Heart right ventricle (tissue), 16 donors: ENCODE measurements at regions not wholly inside any gene's neighbourhood (a gene's known extent, or its start where the extent isn't known, plus 50 kb on each side); places are given as distances from the start of the nearest gene placed in this dataset.
A peak's percentile ranks its signal among the peaks of the same experiment; 100 is the strongest.

Experiments used
- ATAC-seq, 8 donors: fragments of 200-7000 bp; cut with Tn5 transposase; one replicate each; pipeline ENCODE4 v1.9.1; 2020; ENCODE audit warnings: mild to moderate bottlenecking in 8 of 8, moderate library complexity in 8 of 8, moderate number of reproducible peaks in 1 of 8
- DNase-seq, 2 donors: peaks; one replicate each; pipeline ENCODE4 v3.0.0-alpha.2; 2020
- H3K27ac ChIP-seq, 10 donors: fragments of 200-600 bp; sonication (generic) in 2 of 10; one replicate each; pipeline versions ENCODE4 v1.5.0 to v1.8.0; 2020 to 2022; ENCODE audit warnings: mild to moderate bottlenecking in 3 of 10
- H3K27me3 ChIP-seq, 7 donors: fragments of 200-600 bp; one replicate each; pipeline ENCODE4 v1.8.0; 2021 to 2022; ENCODE audit warnings: mild to moderate bottlenecking in 2 of 7
- H3K36me3 ChIP-seq, 9 donors: fragments of 200-600 bp; sonication (generic) in 1 of 9; one replicate each; pipeline versions ENCODE4 v1.5.0 to v1.8.0; 2020 to 2022; ENCODE audit warnings: mild to moderate bottlenecking in 2 of 9
- H3K4me1 ChIP-seq, 9 donors: fragments of 200-600 bp; sonication (generic) in 1 of 9; one replicate each; pipeline versions ENCODE4 v1.5.0 to v1.8.0; 2020 to 2022; ENCODE audit warnings: mild to moderate bottlenecking in 4 of 9
- H3K4me3 ChIP-seq, 10 donors: fragments of 200-600 bp; sonication (generic) in 2 of 10; one replicate each; pipeline versions ENCODE4 v1.5.0 to v1.8.0; 2020 to 2022; ENCODE audit warnings: mild to moderate bottlenecking in 7 of 10, moderate library complexity in 2 of 10
- H3K9me3 ChIP-seq, 11 donors: fragments of 200-600 bp in 10 of 11; sonication (generic) in 2 of 11; one replicate each; pipeline versions ENCODE4 v1.5.0 to v1.8.0; 2013 to 2022; ENCODE audit warnings: mild to moderate bottlenecking in 2 of 11, control low read depth in 1 of 11, moderate library complexity in 1 of 11
- WGBS, 2 donors: extraction: QIAGEN DNeasy Blood & Tissue Kit; methylation state at CpG; one replicate each; pipeline ENCODE4 v1.1.7; 2013; ENCODE audit warnings: inconsistent platforms in 1 of 2; 5-methylcytosine and 5-hydroxymethylcytosine counted together
- intact Hi-C, 10 donors: fragments of 100-400 bp; cut with DNase I; formaldehyde crosslinking; loops; one replicate each; pipeline versions ENCODE4 v1.11.1 to v1.14.2; 2022
- TF ChIP-seq, protein P1 (sequence below), 9 donors: fragments of 200-600 bp; sonication (generic) in 2 of 9; IDR thresholded peaks; one replicate each; pipeline versions ENCODE4 v1.5.0 to v1.8.0; 2021 to 2022; ENCODE audit warnings: antibody characterized with exemption in 9 of 9, mild to moderate bottlenecking in 5 of 9, moderate library complexity in 1 of 9
- donor health status: Arrhythmogenic right ventricular cardiomyopathy.
- donor health status: ischemic (EF 13 %, LVEDD 7.1; RV severe dilation, severe dysfunction).
- donor health status: healthy with polysubstance abuse.
- donor health status: DM: no; HTN: yes; CAD: no.
- donor health status: DM: no; HTN: no; CAD: no.
- donor health status: ischemic (EF 25% LVEDD 6.9; RV normal size, moderate dysfunction).
- donor health status: ischemic (EF 25% LVEDD 5.7; RV mildly dilated, moderate dysfunction).
- donor health status: healthy.
- donor health status: DM: yes; HTN: yes; CAD: no.
- donor health status: Ischemic cardiomyopathy.
- donor health status: ischemic (EF 35%, LVEDD 5.7; RV mildly dilated, moderate dysfunction).
- donor health status: nonischemic (EF 11% LVEDD 7.7; RV severe dilation, severe dysfunction).
- donor health status: DM: yes; HTN: yes; CAD: no.
- donor health status: PGD.
- donor health status: ischemic (EF 29% LVEDD 5.4; RV normal size, mild dysfunction).
- donor health status: nonischemic (EF 23%, LVEDD 6.1; RV moderate dilation, normal function).

DNA sequence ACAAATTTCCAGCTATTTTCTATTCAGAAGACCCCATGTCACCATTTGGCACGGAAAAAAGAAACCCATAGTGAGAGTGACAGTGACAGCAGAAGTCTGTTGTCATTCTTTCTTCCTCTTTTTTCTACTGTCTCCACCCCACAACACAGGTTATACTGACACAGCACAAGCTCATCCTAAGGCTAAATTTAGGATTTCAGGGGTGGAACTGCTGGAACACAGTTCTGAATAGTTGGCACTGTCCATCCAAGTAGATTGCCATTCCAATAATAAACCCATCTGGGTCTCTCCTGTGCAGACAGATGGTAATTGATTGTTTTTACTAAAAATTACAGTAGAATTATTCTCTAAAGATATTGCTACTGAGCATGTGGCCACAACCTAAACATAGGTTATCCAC, 95.2 kb upstream of the C11orf87 start:
- Histone ChIP-seq H3K27ac (no peak overlapping the region), H3K4me3 (no peak overlapping the region), H3K27me3 (no peaks in the 10 kb centered on the region), H3K9me3 (peaks cover 0 to 7% (median 0%) of the 10 kb centered on the region in 11 donors), H3K36me3 (no peaks in the 10 kb centered on the region), H3K4me1 (peaks cover 0 to 6% (median 0%) of the 10 kb centered on the region in 9 donors)
- TF ChIP-seq, protein P1, sequence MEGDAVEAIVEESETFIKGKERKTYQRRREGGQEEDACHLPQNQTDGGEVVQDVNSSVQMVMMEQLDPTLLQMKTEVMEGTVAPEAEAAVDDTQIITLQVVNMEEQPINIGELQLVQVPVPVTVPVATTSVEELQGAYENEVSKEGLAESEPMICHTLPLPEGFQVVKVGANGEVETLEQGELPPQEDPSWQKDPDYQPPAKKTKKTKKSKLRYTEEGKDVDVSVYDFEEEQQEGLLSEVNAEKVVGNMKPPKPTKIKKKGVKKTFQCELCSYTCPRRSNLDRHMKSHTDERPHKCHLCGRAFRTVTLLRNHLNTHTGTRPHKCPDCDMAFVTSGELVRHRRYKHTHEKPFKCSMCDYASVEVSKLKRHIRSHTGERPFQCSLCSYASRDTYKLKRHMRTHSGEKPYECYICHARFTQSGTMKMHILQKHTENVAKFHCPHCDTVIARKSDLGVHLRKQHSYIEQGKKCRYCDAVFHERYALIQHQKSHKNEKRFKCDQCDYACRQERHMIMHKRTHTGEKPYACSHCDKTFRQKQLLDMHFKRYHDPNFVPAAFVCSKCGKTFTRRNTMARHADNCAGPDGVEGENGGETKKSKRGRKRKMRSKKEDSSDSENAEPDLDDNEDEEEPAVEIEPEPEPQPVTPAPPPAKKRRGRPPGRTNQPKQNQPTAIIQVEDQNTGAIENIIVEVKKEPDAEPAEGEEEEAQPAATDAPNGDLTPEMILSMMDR (IDR thresholded peaks at IDR 0.05), result no peak
- ATAC-seq (peak in 2 of 8 donors; percentile 57 to 58), DNase-seq (no peak)
- intact Hi-C loops, result no loop called here
- WGBS, 2 donors, result 54 to 82% methylated on average over 1 of the region's 1 CpG

DNA sequence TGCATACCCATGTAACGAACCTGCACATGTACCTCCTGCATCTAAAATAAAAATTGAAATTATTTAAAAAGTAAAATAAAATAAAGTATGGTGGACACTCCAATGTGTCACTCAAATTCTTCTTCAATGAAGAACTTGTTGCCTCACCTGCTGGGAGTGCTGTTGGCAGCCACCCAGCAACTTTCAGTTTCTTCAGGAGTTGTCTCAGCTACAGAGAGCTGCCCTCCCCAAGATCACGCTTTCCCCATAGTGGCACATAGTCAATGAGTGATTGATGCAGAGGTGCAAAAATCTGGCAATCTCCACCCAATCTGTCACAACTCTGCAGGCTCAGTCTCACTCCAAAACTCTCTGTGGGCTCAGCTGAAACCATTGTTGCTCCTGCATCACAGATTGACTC, 92.3 kb upstream of the C11orf87 start:
- TF ChIP-seq, protein P1 (IDR thresholded peaks at IDR 0.05), result no peak
- Histone ChIP-seq H3K36me3 (no peaks in the 10 kb centered on the region), H3K27ac (no peak overlapping the region), H3K27me3 (no peaks in the 10 kb centered on the region), H3K4me1 (peaks cover 0 to 6% (median 0%) of the 10 kb centered on the region in 9 donors), H3K4me3 (no peak overlapping the region), H3K9me3 (peaks cover 0 to 7% (median 0%) of the 10 kb centered on the region in 11 donors)
- intact Hi-C loops, result no loop called here
- ATAC-seq (no peak), DNase-seq (no peak)
- 87 to 92% methylated on average over 2 of the region's 2 CpGs for WGBS, 2 donors

DNA sequence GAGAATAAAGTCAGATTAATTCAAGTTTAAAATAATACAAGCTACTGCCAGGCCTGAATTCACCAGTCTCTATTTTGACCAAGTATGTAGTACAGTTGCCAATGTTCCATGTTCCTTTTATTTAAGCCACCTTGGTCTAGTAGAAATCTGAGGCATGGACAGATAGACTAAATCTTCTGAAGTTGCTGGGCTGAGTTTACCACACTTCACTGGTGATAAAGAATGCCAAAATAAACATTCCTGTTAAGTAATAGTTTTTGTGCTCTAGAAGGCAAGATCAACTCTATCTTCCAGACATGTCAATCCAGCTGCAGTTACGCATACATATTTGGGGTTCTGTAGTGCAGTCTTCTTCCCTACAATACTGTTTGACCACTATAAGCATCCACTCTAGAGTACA, 83.9 kb upstream of the C11orf87 start:
- H3K4me1 ChIP-seq, result peaks cover 0 to 4% (median 0%) of the 10 kb centered on the region in 9 donors
- intact Hi-C loops, result no loop called here
- no peak overlapping the region for H3K27ac ChIP-seq
- TF ChIP-seq, protein P1 (IDR thresholded peaks at IDR 0.05), result no peak
- 75 to 84% methylated on average over 1 of the region's 1 CpG for WGBS, 2 donors
- H3K27me3 ChIP-seq, result no peaks in the 10 kb centered on the region
- H3K4me3 ChIP-seq, result no peak overlapping the region
- no peak for ATAC-seq
- H3K9me3 ChIP-seq, result peaks cover 0 to 4% (median 0%) of the 10 kb centered on the region in 11 donors
- no peak for DNase-seq
- no peaks in the 10 kb centered on the region for H3K36me3 ChIP-seq

DNA sequence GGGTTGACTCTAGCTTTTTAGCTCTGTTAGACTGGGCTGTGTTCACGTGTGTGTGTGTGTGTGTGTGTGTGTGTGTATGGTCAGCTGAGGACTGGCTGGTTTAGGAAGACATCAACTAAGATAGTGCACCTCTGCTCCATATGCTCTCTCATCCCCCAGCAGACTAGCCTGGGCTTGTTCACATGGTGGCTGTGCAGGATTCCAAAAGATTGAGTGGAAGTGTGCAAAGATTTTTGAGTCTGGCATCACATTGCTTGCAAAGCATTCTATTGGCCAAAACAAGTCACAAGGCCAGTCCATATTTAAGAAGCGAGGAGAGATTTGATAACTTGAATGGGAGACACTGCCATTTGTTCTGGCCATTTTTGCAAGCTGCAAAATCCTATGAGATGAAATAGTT, 79.7 kb upstream of the C11orf87 start:
- intact Hi-C loops, result no loop called here
- no peak overlapping the region for H3K27ac ChIP-seq
- no peak for ATAC-seq
- H3K9me3 ChIP-seq, result peaks cover 0 to 4% (median 0%) of the 10 kb centered on the region in 11 donors
- no peak overlapping the region for H3K4me3 ChIP-seq
- TF ChIP-seq, protein P1 (IDR thresholded peaks at IDR 0.05), result no peak
- 73 to 87% methylated on average over 2 of the region's 2 CpGs for WGBS, 2 donors
- no peaks in the 10 kb centered on the region for H3K36me3 ChIP-seq
- no peak for DNase-seq
- H3K4me1 ChIP-seq, result peaks cover 0 to 12% (median 0%) of the 10 kb centered on the region in 9 donors
- no peaks in the 10 kb centered on the region for H3K27me3 ChIP-seq
